ENCODE measurements at regions not wholly inside any gene's neighbourhood (a gene's known extent, or its start where the extent isn't known, plus 50 kb on each side); places are given as distances from the start of the nearest gene placed in this dataset.

- BruUV-seq (replicated peaks) = no TSS peak
- FAIRE-seq (no peak), DNase-seq (ENCODE audit: low read depth, low spot score) (no peak)
- ChIA-PET POLR2A (no interaction called here), CTCF (no interaction called here)
- Histone ChIP-seq H3K36me3 (ENCODE audit: control insufficient read depth in 2 of 2, extremely low read depth in 1 of 2, insufficient read depth in 2 of 2, low read length in 2 of 2) (no peaks in the 10 kb centered on the region), H3K4me1 (ENCODE audit: control insufficient read depth, extremely low read depth, insufficient read depth, low read length) (no peaks in the 10 kb centered on the region), H3K9ac (replicated peaks; ENCODE audit: extremely low read depth, insufficient read depth, low read length) (no peak overlapping the region), H3K4me2 (ENCODE audit: insufficient read depth, low read length) (no peak overlapping the region), H3K79me2 (ENCODE audit: control insufficient read depth, insufficient read depth, low read length) (no peaks in the 10 kb centered on the region), H3K27me3 (ENCODE audit: control insufficient read depth in 2 of 2, insufficient read depth in 2 of 2, low read length in 2 of 2) (no peaks in the 10 kb centered on the region), H3K4me3 (replicated peaks in 1 of 3; ENCODE audit: insufficient read depth in 1 of 3, low read depth in 1 of 3, low read length in 3 of 3) (no peak overlapping the region), H3K27ac (ENCODE audit: insufficient read depth, low read depth, low read length) (no peak overlapping the region), H3K9me1 (replicated peaks; ENCODE audit: control insufficient read depth, extremely low read depth, insufficient read depth, low read length) (no peaks in the 10 kb centered on the region), H4K20me1 (replicated peaks; ENCODE audit: control insufficient read depth, extremely low read depth, insufficient read depth, low read length) (no peaks in the 10 kb centered on the region), H3K9me3 (replicated peaks; ENCODE audit: control insufficient read depth, insufficient read depth, low read length) (peaks cover 1% of the 10 kb centered on the region), H2AFZ (ENCODE audit: low read depth, low read length) (no peak overlapping the region)
- intact Hi-C loops (cut with micrococcal nuclease) (no loop called here), dilution Hi-C loops (cut with MboI; ENCODE audit: extremely low pct_ligation_motif_present, low sequenced_read_pairs) (no loop called here)
- no peak for TF ChIP-seq POLR2A (IDR thresholded peaks at IDR 0.05; ENCODE audit: low read depth, low read length)
- no peak for TF ChIP-seq MYC (IDR thresholded peaks at IDR 0.05; ENCODE audit: low read depth, low read length)
- no peak for TF ChIP-seq MAX (IDR thresholded peaks at IDR 0.05; ENCODE audit: insufficient read depth, insufficient read length)
- no peak for TF ChIP-seq FOS (IDR thresholded peaks at IDR 0.05; ENCODE audit: borderline replicate concordance, insufficient read depth, low read length)
- TF ChIP-seq EZH2 (IDR thresholded peaks at IDR 0.05; ENCODE audit: borderline replicate concordance, low read depth, low read length, severe bottlenecking) = no peak
- TF ChIP-seq CTCF (IDR thresholded peaks at IDR 0.05; ENCODE audit: extremely low read depth in 1 of 2, insufficient read depth in 1 of 2, low read depth in 1 of 2, low read length in 2 of 2) = no peak
- TF ChIP-seq JUN (IDR thresholded peaks at IDR 0.05; ENCODE audit: borderline replicate concordance, insufficient read depth, insufficient read length, low read depth) = no peak
- no peak for TF ChIP-seq POLR2AphosphoS5 (IDR thresholded peaks at IDR 0.05; ENCODE audit: insufficient read depth, low read depth, low read length)
- TF ChIP-seq GATA2 (IDR thresholded peaks at IDR 0.05; ENCODE audit: insufficient read depth, insufficient read length, low read depth, low read length) = no peak
These were observed 58.8 kb upstream of the HDAC4 start for GRCh38 chr2:239459606-239460005.
